Neural cell (in vitro differentiated cells): ENCODE measurements at regions not wholly inside any gene's neighbourhood (a gene's known extent, or its start where the extent isn't known, plus 50 kb on each side); places are given as distances from the start of the nearest gene placed in this dataset.

Source experiments
- EP300 ChIP-seq: fragments of 450-650 bp; conservative IDR thresholded peaks from 2 replicates; pipeline ENCODE4 v1.6.1; 2014; ENCODE audit warnings: antibody characterized with exemption, mild to moderate bottlenecking, moderate library complexity; ENCODE audit not compliant: poor library complexity, severe bottlenecking
- EZH2 ChIP-seq: fragments of 200-600, 300-800 bp; shearing (Covaris generic), sonication (generic); IDR thresholded peaks from 2 replicates; pipeline ENCODE4 v1.6.1; 2014; ENCODE audit warnings: antibody characterized with exemption, low read length, borderline replicate concordance, mild to moderate bottlenecking; ENCODE audit not compliant: insufficient read depth, poor library complexity, severe bottlenecking
- MXI1 ChIP-seq: fragments of 450-650 bp; conservative IDR thresholded peaks from 2 replicates; pipeline ENCODE4 v1.6.1; 2014; ENCODE audit warnings: antibody characterized with exemption, mild to moderate bottlenecking; ENCODE audit not compliant: poor library complexity, severe bottlenecking
- RAD21 ChIP-seq: fragments of 450-650 bp; conservative IDR thresholded peaks from 2 replicates; pipeline ENCODE4 v1.6.1; 2014; ENCODE audit warnings: antibody characterized with exemption, mild to moderate bottlenecking, moderate library complexity
- SMC3 ChIP-seq: fragments of 450-650 bp; conservative IDR thresholded peaks from 2 replicates; pipeline ENCODE4 v1.6.1; 2014; ENCODE audit warnings: antibody characterized with exemption, mild to moderate bottlenecking, moderate library complexity; ENCODE audit not compliant: poor library complexity
- TAF1 ChIP-seq: IDR thresholded peaks from 2 replicates; pipeline ENCODE4 v1.6.1; 2012; ENCODE audit warnings: low read depth
- TF ChIP-seq, protein P1 (sequence below): fragments of 450-650 bp; IDR thresholded peaks from 2 replicates; pipeline ENCODE4 v1.5.1; 2014; ENCODE audit warnings: antibody characterized with exemption, mild to moderate bottlenecking, moderate library complexity; ENCODE audit not compliant: poor library complexity, severe bottlenecking
- TF ChIP-seq, protein P2 (sequence below): IDR thresholded peaks from 2 replicates; pipeline ENCODE4 v1.6.1; 2012; ENCODE audit warnings: borderline replicate concordance

DNA sequence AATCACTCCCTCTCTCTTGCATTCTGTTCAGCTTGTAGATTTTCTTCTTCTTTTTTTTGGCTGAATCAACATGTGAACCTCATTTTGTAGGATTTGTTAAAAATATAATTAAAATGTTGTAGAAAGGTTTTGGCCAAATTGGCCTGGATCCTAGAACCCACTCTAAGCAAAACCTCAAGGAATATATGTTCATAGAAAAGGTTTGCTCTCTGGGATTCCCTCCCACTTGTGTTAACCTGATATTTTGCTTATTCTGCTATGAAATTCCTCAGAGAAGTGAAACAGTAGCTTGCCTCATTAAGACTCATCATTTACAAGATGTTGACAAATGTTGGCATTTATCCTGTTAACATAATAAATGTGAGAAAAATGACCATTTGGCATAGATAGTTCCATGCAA is 456.7 kb downstream of the TMEM182 start:
- TF ChIP-seq EP300 (no peak), MXI1 (no peak), RAD21 (no peak), EZH2 (no peak), TAF1 (no peak), SMC3 (no peak)
- TF ChIP-seq, protein P1, sequence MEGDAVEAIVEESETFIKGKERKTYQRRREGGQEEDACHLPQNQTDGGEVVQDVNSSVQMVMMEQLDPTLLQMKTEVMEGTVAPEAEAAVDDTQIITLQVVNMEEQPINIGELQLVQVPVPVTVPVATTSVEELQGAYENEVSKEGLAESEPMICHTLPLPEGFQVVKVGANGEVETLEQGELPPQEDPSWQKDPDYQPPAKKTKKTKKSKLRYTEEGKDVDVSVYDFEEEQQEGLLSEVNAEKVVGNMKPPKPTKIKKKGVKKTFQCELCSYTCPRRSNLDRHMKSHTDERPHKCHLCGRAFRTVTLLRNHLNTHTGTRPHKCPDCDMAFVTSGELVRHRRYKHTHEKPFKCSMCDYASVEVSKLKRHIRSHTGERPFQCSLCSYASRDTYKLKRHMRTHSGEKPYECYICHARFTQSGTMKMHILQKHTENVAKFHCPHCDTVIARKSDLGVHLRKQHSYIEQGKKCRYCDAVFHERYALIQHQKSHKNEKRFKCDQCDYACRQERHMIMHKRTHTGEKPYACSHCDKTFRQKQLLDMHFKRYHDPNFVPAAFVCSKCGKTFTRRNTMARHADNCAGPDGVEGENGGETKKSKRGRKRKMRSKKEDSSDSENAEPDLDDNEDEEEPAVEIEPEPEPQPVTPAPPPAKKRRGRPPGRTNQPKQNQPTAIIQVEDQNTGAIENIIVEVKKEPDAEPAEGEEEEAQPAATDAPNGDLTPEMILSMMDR: no peak
- TF ChIP-seq, protein P2, sequence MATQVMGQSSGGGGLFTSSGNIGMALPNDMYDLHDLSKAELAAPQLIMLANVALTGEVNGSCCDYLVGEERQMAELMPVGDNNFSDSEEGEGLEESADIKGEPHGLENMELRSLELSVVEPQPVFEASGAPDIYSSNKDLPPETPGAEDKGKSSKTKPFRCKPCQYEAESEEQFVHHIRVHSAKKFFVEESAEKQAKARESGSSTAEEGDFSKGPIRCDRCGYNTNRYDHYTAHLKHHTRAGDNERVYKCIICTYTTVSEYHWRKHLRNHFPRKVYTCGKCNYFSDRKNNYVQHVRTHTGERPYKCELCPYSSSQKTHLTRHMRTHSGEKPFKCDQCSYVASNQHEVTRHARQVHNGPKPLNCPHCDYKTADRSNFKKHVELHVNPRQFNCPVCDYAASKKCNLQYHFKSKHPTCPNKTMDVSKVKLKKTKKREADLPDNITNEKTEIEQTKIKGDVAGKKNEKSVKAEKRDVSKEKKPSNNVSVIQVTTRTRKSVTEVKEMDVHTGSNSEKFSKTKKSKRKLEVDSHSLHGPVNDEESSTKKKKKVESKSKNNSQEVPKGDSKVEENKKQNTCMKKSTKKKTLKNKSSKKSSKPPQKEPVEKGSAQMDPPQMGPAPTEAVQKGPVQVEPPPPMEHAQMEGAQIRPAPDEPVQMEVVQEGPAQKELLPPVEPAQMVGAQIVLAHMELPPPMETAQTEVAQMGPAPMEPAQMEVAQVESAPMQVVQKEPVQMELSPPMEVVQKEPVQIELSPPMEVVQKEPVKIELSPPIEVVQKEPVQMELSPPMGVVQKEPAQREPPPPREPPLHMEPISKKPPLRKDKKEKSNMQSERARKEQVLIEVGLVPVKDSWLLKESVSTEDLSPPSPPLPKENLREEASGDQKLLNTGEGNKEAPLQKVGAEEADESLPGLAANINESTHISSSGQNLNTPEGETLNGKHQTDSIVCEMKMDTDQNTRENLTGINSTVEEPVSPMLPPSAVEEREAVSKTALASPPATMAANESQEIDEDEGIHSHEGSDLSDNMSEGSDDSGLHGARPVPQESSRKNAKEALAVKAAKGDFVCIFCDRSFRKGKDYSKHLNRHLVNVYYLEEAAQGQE: no peak
